HG02852 (cell line): ENCODE measurements at regions not wholly inside any gene's neighbourhood (a gene's known extent, or its start where the extent isn't known, plus 50 kb on each side); places are given as distances from the start of the nearest gene placed in this dataset.
"Not testable (repeated sequence)": the region's sequence is repeated elsewhere in the genome, so short reads cannot be mapped to it uniquely, and the experiment has no call there.

Source experiments
- ATAC-seq: cut with Tn5 transposase; IDR thresholded peaks from one replicate; pipeline ENCODE4 v1.9.1; 2021; ENCODE audit warnings: mild to moderate bottlenecking, moderate library complexity; ENCODE audit not compliant: unreplicated experiment

DNA sequence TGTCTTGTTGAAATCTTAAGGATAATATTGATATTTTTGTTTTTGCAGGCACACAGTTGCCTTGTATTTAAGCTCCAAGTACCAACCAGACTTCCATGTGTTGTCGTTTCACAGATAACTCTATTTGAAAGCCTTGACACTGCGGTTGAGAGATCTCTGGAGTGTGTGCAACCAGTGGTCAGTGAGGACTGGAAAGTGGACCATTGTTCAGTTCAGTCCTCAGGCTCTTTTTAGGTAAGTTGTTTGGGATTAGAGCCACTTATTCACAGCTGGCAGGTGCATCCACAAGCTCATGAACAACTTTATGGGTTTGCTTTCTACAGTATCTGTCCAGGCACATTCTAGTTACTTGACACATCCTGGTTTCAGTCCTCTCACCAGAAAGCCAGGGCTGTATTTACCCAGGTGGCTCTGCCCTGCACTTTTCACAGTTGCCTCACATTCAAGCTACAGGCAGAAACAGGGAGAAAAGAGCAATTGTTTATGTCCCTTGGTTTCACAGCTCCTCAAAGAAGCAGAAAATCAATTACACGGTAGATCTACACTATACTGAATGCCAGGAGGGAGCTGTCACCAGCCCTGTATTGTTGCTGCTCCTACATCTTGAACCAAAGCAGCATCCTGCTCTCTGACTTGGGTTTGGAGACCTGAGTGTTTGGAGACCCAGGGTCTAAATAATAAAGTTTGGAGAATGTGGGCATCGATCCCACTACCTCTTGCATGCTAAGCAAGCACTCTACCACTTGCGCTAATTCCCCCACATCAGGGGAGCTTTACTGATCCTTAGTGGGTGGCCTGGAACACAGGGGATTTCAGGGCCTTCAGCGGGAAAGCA lies 543.3 kb downstream of the PRIM2 start:
- ATAC-seq, result not testable (repeated sequence)

DNA sequence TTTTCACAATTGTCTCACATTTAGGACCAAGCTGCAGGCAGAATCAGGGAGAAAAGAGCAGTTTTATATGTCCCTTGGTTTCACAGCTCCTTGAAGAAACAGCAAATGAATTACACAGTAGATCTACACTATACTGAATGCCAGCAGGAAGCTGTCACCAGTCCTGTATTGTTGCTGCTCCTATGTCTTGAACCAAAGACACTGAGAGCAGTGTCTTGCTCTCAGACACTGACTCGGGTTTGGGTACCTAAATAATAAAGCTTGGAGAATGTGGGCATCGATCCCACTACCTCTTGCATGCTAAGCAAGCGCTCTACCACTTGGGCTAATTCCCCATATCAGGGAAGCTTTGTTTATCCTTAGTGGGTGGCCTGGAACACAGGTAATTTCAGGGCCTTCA lies 552.7 kb downstream of the PRIM2 start:
- ATAC-seq, result not testable (repeated sequence)

DNA sequence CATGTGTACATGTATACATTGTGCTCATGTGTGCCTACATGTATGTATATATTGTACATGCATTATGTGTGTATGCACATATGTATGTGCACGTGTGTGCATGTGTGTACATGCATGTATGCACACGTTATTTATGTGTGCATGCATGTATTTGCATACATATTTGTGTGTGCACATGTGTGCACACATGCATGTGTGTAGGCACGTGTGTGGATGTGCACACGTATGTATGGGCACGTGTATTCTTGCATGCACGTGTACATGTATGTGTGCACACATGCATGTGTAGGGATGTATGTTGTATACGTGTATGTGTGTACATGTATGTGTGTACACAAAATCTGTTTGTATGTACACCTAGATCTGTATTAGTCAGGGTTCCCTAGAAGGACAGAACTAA lies 556.0 kb downstream of the PRIM2 start:
- not testable (repeated sequence) for ATAC-seq

DNA sequence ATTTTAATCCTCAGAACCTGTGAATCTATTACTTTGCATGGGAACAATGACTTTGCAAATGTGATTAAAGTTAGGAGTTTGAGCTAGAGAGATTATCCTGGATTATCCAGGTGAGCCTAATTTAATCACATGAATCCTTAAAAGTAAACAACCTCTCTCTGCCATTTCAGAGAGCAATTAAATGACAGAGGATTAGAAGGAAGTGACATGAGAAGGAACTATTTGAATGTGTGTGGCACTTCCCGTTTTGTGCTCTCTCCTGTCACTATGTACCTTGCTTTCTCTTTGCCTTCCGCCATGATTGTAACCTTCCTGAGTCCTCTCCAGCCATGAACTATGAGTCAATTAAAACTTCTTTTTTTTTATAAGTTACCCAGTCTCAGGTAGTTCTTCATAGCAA lies 559.2 kb downstream of the PRIM2 start:
- not testable (repeated sequence) for ATAC-seq

DNA sequence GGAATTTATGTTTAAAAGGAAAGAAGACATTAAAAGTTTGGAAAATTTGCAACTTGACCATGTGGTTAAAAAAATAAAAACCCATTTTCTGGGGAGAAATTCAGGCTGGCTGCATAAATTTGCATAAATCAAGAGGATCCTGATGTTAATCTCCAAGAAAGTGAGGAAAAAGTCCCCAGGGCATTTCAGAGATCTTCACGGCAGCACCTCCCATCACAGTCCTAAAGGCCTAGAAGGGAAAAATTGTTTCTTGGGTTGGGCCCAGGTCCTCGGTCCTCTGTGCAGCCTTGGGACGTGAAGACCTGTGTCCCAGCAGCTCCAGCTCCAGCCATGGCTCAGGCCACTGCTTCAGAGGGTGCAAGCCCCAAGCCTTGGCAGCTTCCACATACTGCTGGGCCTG lies 560.3 kb downstream of the PRIM2 start:
- ATAC-seq, result not testable (repeated sequence)

DNA sequence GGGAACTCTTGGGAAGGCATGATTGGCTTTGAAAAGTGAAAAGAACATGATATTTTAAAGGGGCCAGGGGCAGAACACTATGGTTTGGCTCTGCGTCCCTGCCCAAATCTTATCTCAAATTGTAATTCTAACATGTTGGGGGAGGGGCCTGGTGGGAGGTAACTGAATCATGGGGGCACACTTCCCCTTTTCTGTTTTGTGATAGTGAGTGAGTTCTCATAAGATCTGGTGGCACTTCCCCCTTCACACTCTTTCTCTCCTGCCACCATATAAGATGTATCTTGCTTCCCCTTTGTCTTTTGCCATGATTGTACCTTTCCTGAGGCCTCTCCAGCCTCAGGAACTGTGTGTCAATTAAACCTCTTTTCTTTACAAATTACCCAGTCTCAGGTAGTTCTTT lies 561.4 kb downstream of the PRIM2 start:
- ATAC-seq, result not testable (repeated sequence)

DNA sequence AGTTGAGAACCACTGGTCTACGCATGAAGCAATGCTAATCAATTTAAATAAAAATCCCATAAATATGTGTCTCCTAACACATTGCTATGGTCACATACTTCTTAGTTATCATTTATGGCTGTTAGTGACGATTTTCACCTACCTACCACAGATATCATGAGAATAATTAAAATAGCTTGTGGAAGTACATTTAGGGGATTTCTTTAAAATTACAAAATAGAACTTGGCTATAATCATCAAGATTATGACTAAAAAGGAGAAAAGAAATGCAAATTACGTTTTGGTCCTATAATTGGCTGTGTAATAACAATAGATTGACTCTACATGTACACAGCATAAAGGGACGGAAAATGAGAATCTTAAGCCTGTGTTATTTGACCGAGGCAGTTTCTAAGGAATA lies 581.4 kb downstream of the PRIM2 start:
- peak; percentile 78 for ATAC-seq

DNA sequence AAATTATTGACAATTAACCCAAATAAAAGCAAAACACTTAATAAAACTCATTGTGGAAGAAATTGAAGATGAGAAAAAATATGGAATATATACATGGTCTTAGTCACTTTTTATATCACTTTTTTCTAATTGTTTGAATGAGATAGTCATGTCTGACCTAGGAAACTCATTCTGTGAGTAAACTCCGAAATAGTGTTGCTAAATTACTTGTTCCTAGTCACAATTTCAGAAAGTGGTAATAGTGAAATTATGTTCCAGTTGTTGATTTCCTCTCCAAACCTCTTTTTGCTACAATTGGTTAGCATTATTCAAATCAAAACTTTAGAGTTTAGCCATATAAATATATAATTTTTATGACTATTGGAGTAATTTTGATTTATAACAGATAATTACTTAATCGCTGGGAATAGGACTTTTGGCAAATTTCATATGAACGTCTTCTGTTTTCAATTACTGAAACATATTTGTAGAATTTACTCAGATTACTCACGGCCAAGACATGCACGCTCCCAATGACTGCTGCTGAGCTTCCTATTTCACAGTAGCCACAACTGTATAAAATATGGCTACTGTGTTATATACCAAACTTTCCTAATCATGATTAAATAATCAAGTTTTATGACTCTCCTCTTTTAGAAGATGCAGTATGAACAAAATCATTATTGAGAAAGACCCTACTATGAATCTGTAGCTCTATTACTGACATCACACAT lies 583.4 kb downstream of the PRIM2 start:
- peak; percentile 66 for ATAC-seq

DNA sequence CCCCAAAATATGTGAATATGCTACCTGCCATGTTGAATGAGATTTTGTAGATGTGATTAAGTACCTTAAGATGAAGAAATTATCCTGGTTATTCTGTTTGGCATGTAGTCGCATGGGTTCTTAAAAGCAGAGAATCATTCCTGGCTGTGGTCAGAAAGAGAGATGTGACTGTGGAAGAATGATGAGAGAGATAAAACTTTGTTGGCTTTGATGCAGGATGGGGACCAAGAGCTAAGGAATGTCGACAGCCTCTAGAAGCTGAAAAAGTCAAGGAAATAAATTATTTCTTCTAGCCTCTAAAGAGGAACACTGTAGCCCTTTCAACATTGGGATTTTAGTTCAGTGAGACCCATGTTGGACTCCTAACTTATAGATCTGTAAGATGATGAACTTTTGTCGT lies 584.0 kb downstream of the PRIM2 start:
- ATAC-seq, result not testable (repeated sequence)

DNA sequence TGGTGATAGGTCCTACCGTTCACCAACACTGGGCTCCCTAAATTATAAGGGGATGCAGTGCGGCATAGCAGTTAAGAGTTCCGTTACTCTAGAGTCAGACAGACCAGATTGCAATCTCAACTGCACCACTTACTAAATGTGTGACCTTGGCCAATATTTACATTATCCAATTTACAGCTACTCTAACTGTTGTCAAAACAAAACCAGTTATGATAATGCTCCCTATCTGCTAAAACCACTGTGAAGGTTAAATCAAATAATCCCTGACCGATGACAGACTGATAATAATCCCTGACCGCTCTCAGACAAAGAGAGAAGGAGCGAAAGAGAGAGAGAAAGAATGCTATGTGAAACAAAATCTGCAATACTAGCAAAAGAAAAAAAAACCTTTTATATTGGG lies 586.9 kb downstream of the PRIM2 start:
- ATAC-seq, result not testable (repeated sequence)

DNA sequence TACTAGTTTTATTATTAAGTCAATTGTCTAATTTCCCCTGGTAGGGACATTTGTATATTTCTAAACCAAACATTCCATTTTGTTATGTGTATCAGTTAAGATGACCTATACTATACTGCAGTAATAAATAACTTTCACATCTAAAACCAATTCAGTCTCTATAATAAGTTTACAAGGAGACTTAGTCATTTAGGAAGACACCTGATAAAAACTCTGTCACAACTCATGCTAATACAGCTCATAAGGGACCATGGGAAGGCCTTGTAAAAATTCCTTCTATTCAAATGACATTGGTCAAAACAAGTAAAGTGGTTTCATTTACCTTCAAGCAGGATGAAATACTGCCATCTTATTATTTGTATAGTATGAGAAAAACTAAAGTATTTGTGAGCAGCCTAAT lies 597.9 kb downstream of the PRIM2 start:
- peak; percentile 59 for ATAC-seq

DNA sequence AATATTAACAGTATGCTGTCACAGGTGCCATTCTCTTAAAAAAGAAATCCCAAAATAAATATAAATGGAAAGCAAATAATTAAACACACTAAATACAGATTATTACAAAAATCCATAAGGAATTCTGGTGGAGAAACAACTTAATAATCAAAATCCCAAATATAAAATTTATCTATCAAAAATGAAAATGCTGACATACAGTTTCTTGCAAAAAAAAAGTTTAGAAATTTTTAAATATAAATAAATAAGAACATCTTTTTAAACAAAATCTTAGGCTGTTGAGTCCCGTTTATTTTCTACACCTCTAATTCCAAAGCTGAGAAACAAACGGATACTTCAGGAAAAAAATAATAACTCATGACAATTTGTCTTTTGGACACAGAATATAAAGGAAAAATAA lies 625.5 kb downstream of the PRIM2 start:
- ATAC-seq, result not testable (repeated sequence)

DNA sequence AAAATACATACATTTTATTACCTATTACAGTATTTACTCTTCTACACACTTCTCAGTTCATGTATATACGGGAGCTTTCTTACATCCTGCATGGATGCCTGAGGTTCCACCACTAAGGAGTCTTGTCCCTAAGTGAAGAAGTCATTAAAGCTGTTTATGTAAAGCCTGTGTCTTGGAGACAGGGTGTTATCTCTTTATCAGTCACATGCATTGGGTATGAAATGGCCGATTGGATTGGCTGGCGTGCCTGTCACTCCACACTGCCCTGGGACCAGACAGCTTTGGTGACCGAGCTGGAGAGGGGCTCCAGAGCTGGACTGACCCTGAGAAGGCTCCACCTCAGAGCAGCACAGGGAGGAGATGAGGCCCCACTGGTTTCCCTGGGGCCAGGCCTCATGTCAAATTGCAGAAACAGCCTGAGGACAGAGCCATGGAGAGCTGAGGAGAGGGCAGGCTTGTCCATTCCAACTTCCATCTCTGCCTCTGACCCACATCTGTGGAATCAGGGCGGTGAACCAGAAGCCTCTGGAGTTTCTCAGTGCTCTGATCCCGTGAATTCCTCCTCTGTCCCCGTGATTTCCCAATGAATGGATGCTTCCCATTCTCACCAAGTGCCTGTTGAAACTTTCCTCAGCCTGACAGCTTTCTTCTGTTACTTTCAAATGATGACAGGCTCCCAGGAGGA lies 628.8 kb downstream of the PRIM2 start:
- ATAC-seq, result not testable (repeated sequence)

DNA sequence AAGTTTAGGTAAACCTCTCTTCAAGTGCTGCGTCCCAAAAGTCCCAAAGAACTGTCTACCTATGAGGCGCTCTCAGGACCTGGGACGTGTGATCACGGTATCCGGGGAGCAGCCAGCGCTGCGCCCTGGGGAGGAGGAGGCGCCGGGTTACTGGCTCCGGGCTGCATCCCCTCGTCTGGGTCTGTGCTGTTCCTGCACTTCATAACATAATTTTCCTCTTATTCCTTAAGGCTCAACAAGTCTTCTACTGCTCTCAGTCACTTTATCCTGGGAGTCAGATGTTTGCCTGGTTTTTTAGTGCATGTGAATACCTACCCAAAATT lies 629.3 kb downstream of the PRIM2 start:
- ATAC-seq, result not testable (repeated sequence)

DNA sequence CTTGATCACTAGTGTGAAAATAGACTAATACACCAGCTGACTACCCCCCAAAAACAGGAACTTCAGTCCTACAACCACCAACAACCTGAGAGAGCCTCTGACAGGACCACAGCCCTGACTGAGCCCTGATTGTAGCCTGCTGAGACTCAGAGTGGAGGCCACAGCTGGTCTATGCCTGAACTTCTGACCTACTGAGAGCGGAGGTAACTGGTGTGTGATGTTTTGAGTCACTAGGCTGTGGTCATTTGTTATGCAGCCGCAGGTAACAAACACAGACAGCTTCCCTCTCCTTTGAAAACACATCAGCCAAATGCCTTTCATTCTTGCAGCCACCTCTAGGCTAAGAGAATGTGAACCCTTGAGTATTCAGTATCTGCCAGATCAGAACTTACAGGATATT lies 631.1 kb downstream of the PRIM2 start:
- not testable (repeated sequence) for ATAC-seq

DNA sequence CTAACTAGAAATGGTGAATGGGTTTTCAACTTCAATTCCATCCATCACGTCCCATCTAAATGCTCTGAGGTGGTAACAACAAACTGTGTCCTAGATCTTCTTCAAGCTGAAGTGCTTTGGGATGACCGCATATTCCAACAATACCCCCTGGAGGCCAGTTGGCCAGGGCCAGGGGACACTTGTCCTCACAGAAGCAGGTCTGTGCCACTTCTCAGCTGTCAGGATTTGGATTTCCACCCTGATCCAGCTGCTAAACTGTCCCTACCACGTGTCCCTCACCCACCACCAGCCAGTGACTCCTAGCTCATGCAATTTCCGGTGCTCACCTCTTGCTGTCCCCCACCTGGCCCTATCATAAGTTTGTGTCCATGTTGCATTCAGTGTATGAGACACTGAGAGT lies 633.0 kb downstream of the PRIM2 start:
- not testable (repeated sequence) for ATAC-seq

DNA sequence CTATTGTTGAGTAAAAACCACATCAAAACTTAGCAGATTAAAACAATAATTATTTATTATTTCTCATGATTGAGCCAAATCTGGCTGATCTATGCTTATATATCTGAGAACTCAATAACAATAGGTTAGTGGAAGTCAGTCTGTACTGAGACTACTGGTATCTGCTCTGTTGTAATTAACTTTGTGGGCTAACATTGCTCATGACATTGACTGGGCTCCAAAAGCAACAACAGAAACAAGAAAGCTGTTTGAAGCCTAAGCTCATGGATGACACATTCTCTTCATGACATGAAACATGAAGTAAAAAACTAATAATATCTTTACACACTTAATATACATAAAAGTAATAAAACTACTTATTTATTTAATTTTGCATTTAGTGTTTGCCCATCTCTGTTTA lies 649.3 kb downstream of the PRIM2 start:
- ATAC-seq, result not testable (repeated sequence)

DNA sequence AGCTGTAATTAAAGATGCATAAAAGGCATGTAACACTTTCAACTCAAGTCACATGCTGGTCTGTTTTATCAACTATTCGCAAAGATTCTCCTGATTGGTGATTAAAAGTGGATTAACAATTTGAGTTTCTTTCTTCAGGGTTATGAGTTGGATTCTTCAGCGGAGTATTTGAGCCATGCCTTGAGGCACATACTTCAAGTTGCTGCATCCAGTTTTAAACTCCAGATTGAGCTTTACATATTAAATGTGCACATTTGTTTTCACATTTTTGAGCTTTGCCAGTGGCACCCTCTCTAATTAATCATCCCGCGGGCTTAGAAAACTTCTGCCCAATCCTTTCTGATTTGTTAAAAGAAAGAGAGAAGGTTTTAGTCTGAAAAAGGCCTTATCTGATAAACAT lies 654.5 kb downstream of the PRIM2 start:
- not testable (repeated sequence) for ATAC-seq

DNA sequence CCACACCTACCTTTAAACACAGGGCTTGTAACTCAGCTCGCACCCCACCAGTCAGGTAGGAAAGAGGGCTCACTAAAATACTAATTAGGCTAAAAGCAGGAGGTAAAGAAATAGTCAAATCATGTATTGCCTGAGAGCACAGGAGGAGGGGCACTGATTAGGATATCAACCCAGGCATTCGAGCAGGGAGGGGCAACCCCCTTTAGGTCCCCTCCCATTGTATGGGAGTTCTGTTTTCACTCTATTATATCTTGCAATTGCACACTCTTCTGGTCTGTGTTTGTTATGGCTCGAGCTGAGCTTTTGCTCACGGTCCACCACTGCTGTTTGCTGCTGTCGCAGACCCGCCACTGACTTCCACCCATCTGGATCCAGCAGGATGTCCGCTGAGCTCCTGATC lies 657.2 kb downstream of the PRIM2 start:
- ATAC-seq, result no peak

DNA sequence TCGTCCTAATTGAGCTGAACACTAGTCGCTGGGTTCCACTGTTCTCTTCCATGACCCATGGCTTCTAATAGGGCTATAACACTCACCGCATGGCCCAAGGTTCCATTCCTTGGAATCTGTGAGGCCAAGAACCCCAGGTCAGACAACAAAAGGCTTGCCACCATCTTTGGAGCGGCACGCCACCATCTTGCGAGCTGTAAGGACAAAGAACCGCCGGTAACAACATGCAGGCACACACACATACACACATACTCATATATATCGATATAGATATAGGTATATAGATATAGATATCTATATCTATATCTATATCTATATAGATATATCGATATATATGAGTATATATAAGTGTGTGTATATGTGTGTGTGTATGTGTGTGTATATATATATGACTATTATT lies 657.7 kb downstream of the PRIM2 start:
- not testable (repeated sequence) for ATAC-seq

DNA sequence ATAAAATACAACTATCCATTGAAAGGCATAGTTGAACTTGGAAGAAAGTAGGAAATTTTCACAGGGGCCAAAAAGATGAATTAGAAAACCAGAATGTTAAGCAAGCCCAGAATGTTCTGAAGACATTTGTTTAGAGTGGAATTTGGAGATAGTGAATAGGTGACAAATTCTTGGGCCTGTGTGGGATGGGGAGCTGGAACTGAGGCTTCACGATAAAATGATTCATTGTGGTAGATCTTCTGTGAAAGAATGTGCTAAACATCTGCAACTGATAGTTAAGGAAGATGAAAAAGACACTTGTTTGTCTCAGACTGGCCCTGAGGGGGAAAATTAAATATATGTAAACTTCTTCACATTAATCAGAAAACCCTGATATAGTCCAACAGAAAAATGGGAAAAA lies 658.9 kb downstream of the PRIM2 start:
- ATAC-seq, result not testable (repeated sequence)

DNA sequence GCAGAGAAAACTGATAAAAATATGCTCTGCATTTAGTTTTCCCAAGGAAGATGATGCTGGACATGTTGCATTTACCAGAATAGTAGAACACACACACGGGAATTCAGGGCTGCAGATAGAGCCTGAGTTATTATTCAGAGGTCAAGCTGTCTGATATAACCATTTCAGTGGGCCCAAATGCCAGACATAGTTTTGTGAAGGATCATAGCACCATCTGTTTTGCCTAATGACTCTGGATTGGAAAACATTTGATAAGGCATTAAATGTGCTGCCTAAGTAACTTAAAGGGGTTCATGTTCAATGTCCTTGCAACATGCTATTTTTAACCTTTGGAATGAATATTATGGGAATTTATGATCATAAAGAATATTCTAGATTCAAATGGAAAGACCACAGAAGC lies 666.2 kb downstream of the PRIM2 start:
- ATAC-seq, result not testable (repeated sequence)
